ENCODE measurements at regions not wholly inside any gene's neighbourhood (a gene's known extent, or its start where the extent isn't known, plus 50 kb on each side); places are given as distances from the start of the nearest gene placed in this dataset.
"Not testable (repeated sequence)": the region's sequence is repeated elsewhere in the genome, so short reads cannot be mapped to it uniquely, and the experiment has no call there.

DNA sequence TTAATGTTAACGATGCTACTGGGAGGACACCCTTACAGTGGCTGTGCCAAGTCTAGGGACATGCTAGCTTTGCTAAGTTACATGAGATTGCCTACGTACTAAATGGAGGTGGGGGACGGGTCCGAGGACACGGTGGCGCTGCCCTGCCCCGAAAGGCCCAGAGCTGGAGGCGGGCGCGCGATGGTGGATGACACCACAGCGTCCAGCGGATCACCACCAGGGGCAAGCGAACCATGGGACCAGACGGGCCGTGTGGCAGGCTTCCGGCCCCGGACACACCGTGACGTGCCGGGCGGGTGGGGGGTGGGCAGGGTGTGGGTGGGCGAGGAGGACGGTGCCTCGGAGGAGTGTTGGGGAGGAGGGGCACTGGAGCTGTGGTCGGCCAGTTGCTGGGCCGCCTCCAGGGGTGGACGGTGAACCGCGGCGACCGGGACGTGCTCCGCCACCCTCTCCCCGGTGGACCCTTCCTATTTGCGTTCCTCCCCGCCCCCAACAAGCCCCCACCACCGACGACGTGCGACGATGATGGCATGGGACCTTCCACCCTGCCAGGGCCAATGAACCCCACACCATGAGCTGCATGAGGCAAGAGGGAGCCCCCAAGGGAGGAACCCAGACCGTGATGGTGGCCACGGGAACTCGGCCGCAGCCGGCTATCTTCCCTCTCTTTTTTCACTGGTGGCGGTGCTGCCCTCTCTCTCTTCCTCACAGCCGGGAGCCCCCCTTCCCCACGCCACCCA is 773.3 kb upstream of the DEFB115 start:
- no peak for DNase-seq

- no peak for DNase-seq
Measured at GRCh38 chr20:30484749-30485070, 772.8 kb upstream of the DEFB115 start.

DNA sequence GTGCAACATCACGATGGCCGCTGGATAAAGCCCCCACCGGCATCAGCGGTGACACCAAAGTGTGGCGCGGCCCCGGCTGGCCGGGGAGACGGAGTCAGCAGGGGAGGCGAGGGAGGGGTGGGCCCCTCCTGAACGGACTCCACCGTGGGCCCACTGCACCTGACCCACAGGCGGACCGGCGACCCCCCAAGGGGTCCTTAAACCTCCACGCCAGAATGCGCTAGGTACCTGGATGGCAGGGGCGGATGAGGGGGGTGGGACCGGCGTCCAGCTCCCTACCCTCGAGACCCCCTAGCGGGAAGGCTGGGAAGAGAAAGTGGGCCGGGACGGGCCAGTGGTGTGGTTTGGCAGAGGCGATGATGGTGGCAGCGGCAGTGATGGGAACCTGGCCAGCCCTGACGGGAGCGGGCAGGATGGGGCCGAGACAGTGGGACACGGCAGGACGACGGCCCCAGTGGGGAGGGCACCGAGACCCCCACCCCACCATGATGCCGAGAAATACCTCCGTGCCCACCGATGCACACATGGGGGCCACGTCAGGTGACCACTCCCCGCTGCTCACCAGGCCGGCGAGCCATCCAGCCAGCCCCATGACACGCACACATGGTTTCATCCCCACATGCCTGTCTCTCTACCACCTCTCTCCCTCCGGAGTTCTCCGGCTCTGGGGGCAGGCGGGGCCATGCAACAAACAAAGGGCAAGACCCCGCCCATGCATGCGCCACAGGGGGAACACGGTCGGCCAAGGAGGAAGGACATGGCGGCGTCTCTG is 771.9 kb upstream of the DEFB115 start:
- DNase-seq = no peak

DNA sequence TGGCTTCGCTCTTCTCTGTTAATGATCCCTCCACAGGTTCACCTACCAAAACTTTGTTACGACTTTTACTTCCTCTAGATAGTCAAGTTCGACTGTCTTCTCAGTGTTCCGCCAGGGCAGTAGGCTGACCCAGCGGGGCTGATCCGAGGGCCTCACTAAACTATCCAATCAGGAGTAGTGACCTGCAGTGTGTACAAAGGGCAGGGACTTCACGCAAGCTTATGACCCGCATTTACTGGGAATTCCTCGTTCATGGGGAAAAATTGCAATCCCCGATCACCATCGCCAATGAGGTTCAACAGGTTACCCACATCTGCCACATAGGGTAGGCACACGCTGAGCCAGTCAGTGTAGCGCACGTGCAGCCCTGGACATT is 771.4 kb upstream of the DEFB115 start:
- peak in 1 of 3 donors; percentile 4 for DNase-seq

GRCh38 chr20:30487461-30487860 is 770.0 kb upstream of the DEFB115 start:
- not testable (repeated sequence) for DNase-seq

DNA sequence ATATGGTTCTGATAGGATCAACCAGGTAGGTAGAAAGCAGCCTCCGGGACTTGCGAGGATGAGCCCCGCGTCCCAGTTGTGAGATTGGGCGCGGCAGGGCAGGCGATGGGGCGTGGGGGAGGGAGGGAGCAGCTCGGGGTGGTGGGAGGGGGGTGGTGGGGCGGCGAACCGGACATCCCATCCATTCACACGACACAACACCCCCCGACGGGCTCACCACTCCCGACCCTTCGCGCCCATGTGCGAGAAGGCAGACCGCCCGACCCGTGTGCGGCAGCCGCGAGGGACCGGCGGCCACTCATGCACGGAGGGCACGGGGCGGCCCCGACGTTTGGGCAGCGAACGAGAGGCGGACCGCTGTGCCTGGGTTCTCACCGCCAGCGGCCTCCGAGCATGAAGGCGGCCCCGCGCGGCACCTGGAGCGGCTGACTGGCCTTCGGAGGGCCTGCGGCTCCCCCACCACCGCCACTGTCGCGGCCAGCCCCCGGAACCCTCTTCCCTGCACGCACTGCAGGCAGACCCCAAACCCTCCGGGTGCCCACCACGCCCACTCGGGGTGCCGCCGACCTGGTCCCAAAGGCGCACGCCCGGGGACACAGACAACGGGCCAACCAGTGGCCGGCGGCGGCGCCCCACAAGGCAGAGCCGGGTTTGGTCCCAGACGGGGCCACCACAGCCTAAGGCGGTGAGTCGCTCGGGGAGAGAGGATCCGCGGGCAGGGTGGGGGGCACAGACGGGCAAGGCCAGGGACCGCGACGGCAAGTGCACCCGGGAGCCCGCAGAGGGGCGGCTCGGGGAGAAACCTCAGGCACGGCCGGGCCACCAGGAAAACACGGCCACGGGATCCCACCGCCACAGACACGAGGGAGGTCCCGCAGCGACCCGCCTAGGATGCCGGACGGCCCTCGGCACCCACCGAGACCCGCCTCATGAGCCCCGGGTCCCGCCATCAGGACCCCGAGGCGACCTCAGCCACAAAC is 769.2 kb upstream of the DEFB115 start:
- DNase-seq = no peak

DNA sequence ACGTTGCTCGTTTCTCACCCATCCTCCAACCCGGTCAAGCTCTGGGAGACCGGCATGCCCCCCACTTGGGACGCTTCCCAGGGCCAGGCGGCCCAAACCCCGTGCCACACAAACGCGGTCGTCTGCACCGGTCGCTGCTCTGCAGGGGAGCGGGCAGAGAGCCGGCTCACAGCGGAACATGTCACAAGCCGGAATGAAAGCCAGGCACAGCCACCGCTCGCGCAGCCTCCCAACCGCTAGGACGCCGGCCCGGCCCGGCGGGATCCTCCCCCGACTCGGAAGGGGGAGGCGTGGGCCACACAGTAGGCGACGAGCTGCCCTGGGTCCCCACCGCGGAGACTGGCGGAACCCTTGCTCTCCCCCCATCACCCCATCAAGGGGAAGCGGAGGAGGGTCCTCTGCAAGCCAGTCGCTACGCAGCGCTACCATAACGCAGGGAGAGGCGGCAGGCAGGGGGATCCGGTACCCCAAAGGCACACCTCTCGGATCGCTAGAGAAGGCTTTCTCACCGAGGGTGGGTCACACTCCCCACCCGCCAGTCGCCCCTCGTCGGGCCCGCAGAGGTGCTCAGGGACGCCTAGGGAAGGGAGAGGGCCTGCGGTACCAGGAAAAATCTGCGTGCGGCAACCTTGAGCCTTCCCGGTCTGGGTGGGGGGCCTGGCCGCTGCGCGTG is 768.4 kb upstream of the DEFB115 start:
- DNase-seq = no peak

DNA sequence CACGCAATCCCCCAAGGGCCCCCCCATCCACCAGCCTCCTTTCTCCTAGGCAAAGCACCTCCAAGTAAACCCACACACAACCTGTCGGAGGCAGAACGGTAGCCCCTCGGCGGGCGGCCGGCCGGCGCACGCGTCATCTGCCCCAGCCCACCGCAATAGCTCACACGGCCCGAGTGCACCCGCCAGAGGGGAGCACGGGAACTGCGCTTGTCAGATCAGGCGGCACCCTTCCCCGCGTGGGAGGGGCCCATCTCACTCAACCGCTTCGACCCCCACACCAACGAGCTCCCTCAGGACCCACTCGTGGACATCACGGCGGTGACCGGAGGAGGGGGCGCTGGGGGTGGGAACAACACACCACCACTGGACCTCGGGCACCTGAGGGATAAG is 767.9 kb upstream of the DEFB115 start:
- no peak for DNase-seq

DNA sequence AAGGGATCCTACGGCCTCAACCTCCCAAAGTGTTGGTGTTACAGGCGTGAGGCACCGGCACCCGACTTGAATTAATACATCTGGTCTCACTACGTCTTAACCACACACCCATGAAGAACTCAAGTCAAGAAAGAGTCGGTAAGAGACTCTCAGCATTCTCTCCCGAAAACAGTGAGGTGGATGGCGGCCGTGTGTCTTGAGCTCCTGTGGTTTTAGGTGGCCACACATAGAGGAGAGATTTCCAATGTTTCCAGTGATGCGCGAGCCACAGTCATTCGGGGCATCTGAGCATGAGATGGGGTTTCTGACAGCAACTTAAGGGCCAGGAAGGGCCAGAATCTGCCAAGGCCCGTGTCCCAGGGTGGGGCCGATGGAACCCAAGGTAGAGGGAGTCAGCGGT is 766.4 kb upstream of the DEFB115 start:
- no peak for DNase-seq

- DNase-seq = not testable (repeated sequence)
Measured at GRCh38 chr20:30496656-30497055, 760.8 kb upstream of the DEFB115 start.

DNA sequence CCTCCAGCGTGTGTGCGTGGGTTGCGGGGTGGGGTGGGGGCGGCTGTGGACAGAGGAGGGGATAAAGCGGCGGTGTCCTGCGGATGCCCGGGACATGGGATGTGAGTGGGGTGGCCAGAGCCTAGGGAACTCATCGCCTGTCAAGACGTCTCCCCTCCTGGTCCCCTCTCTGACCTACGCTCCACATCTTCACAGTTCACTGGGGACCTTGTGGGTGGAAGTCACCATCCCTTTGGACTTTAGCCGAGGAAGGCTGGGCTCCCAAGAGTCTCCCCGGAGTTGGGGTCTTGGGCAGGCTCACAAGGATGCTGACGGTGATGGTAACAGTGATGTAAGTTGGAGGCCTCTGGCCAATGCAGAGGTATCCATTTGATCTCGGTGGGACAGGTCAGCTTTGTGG is 760.3 kb upstream of the DEFB115 start:
- DNase-seq = not testable (repeated sequence)

- no peak for DNase-seq
Measured at GRCh38 chr20:30499123-30499522, 758.3 kb upstream of the DEFB115 start.

GRCh38 chr20:30499716-30500446 is 757.6 kb upstream of the DEFB115 start:
- DNase-seq = not testable (repeated sequence)

GRCh38 chr20:30500447-30500820 is 757.0 kb upstream of the DEFB115 start:
- DNase-seq = not testable (repeated sequence)

- no peak for DNase-seq
Measured at GRCh38 chr20:30500829-30501440, 756.5 kb upstream of the DEFB115 start.

DNA sequence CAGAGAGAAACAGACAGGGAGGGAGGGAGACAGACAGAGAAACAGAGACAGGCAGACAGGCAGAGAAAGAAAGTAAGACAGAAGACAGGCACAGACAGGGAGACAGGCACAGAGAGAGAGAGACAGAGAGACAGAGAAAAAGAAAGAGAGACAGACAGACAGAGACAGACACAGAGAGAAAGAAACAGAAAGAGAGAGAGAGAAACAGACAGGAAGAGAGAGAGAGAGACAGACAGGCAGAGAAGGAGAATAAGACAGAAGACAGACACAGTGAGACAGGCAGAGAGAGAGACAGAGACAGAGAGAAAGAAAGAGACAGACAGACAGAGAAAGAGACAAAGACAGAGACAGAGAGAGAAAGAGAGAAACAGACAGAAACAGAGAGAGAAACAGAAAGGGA is 754.8 kb upstream of the DEFB115 start:
- DNase-seq = no peak

GRCh38 chr20:30503204-30503603 is 754.3 kb upstream of the DEFB115 start:
- DNase-seq = not testable (repeated sequence)

GRCh38 chr20:30503992-30504570 is 753.4 kb upstream of the DEFB115 start:
- DNase-seq = no peak

- DNase-seq = no peak
Measured at GRCh38 chr20:30505566-30505965, 751.9 kb upstream of the DEFB115 start.

GRCh38 chr20:30506100-30506499 is 751.4 kb upstream of the DEFB115 start:
- DNase-seq = no peak

Measured in muscle of back (tissue), 3 donors.